Coronary artery (tissue), 2 donors: ENCODE measurements at regions not wholly inside any gene's neighbourhood (a gene's known extent, or its start where the extent isn't known, plus 50 kb on each side); places are given as distances from the start of the nearest gene placed in this dataset.

Experiments used
- DNase-seq: peaks from one replicate; pipeline ENCODE4 v3.0.0-alpha.2; 2017; ENCODE audit warnings: low spot score
- H3K27ac ChIP-seq, 2 donors: fragments of 200-600 bp; sonication (generic); one replicate each; pipeline ENCODE4 v1.5.1; 2016 to 2019
- H3K4me3 ChIP-seq: fragments of 200-600 bp; sonication (generic); 2 replicates; pipeline ENCODE4 v1.5.1; 2016; ENCODE audit warnings: mild to moderate bottlenecking, moderate library complexity
- CTCF ChIP-seq: fragments of 200-600 bp; sonication (generic); IDR thresholded peaks from one replicate; pipeline ENCODE4 v1.5.1; 2019; ENCODE audit warnings: antibody characterized with exemption

DNA sequence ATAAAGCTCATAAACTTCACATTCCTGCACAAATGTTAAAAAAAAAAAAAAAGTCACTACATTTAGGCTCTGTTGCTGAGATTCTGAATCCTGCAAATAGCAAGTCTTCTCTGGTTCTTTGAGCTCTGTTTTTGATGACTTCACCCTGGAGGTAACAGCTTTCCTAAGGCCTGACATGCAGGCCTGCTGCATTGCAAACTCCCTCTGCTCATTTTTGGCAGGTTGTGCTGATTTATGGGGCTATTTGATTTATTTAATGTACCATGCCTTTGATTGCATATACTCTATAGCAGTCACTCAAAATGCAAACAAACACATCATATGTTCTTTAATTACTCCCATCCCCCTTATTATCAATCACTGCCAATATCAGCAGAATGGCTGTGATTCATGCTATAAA, 416.1 kb upstream of the IZUMO3 start:
- no peak for TF ChIP-seq CTCF
- no peak overlapping the region for H3K27ac ChIP-seq

DNA sequence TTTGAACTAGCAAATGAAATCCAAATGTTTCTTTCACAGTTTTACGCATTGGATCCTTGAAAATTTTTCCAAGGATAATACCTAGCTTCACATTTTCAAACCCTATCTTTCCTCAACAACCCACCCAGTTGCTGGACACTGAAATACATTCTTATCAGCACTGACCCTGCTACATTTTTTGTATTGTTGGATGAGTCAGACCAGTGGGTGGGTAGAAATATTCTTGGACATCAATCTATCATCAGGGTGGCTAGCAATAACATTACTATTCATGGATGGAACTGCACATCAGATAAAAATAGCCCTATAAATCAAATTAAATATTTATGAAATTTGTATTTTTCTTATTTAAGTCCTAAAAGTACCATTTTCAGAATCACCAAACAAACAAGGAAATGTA, 407.4 kb upstream of the IZUMO3 start:
- no peak for TF ChIP-seq CTCF
- H3K4me3 ChIP-seq: no peak overlapping the region
- DNase-seq: no peak
- H3K27ac ChIP-seq: no peak overlapping the region

More for the DNA sequence above, 416.1 kb upstream of the IZUMO3 start:
- H3K4me3 ChIP-seq: no peak overlapping the region
- no peak for DNase-seq

GRCh38 chr9:24939109-24939850, 393.6 kb upstream of the IZUMO3 start:
- Histone ChIP-seq H3K27ac (no peak overlapping the region), H3K4me3 (no peak overlapping the region)
- DNase-seq: no peak
- no peak for TF ChIP-seq CTCF

DNA sequence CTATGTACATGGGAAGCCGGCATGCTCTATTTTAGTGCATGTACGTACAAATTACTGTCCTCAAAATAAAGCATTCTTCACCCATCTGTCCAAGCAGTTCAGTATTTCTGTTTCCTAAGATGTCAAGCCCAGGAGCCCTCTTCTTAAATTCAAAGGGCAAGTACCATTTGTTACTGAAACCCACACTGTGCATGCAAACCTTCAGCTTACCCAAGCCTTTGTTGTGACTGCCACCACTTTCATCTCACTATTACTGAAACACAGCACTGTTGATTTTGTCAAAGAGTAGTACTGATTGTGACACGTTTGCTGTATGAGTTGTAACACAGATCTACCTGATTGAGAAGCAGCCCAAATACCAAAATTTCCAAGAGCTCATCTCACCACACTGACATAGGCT, 390.4 kb upstream of the IZUMO3 start:
- no peak for TF ChIP-seq CTCF
- no peak overlapping the region for H3K27ac ChIP-seq
- no peak for DNase-seq
- no peak overlapping the region for H3K4me3 ChIP-seq

DNA sequence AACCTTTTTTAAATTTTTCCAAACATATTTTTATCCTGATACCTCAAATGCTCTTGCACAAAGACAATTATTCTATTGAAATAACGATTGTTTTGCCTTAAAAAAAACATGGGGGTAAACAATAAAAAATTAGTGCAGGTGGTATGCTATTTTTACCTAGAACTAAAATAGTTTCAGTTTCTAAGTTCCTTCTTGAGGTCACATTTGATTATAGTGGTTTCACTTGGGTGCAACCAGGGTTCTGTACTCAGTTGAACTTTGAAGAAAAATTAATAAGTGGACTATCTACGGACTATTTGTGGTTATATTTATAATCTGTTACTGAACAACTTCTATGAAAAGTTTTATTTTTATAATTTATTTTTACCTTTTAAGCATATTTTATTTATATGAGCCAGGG, 387.1 kb upstream of the IZUMO3 start:
- Histone ChIP-seq H3K27ac (no peak overlapping the region), H3K4me3 (no peak overlapping the region)
- DNase-seq: no peak
- no peak for TF ChIP-seq CTCF

DNA sequence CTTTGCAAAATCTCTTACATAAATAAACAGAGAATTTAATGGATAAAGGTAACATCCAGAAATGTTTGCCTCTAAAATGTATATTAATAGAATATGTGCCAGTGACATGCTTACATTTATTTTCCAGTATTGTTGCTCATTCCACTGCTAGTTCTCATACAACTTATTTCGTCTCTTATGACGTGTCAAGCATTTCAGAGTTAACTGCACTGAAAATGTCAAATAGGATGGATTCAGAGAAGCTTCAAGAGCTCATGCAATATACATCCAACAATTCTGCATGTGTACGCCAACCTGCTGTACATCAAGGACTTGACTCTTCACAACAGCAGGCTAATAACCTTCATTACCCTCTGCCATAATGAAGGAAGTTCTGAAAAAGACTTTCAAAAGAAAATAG, 386.2 kb upstream of the IZUMO3 start:
- no peak for TF ChIP-seq CTCF
- Histone ChIP-seq H3K27ac (no peak overlapping the region), H3K4me3 (no peak overlapping the region)
- DNase-seq: no peak

GRCh38 chr9:24912767-24913166, 367.1 kb upstream of the IZUMO3 start:
- Histone ChIP-seq H3K4me3 (no peak overlapping the region), H3K27ac (no peak overlapping the region)
- TF ChIP-seq CTCF: no peak
- no peak for DNase-seq
